ENCODE measurements at regions not wholly inside any gene's neighbourhood (a gene's known extent, or its start where the extent isn't known, plus 50 kb on each side); places are given as distances from the start of the nearest gene placed in this dataset.

- H3K27ac ChIP-seq (ENCODE audit: low read depth, low read length) = no peak overlapping the region
- H3K27me3 ChIP-seq (ENCODE audit: control insufficient read depth in 1 of 2, insufficient read depth in 2 of 2, low read length in 2 of 2) = no peaks in the 10 kb centered on the region
- peaks cover 4 to 12% of the 10 kb centered on the region in 2 donors for H3K4me1 ChIP-seq (ENCODE audit: control insufficient read depth in 1 of 2, insufficient read depth in 2 of 2, low read length in 2 of 2)
- no peak overlapping the region for H3K9ac ChIP-seq (ENCODE audit: low read depth in 1 of 2, low read length in 2 of 2)
- H3K9me3 ChIP-seq (ENCODE audit: control insufficient read depth in 1 of 2, low read length in 2 of 2) = no peaks in the 10 kb centered on the region
- H3K36me3 ChIP-seq (ENCODE audit: control insufficient read depth in 1 of 2, insufficient read depth in 2 of 2, low read length in 2 of 2) = no peaks in the 10 kb centered on the region
- peak overlapping the region; percentile 53 to 61 for H3K4me3 ChIP-seq (ENCODE audit: low read depth in 1 of 2, low read length in 2 of 2)
Measured at GRCh38 chr15:35673093-35673684, 127.2 kb upstream of the DPH6 start.

DNA sequence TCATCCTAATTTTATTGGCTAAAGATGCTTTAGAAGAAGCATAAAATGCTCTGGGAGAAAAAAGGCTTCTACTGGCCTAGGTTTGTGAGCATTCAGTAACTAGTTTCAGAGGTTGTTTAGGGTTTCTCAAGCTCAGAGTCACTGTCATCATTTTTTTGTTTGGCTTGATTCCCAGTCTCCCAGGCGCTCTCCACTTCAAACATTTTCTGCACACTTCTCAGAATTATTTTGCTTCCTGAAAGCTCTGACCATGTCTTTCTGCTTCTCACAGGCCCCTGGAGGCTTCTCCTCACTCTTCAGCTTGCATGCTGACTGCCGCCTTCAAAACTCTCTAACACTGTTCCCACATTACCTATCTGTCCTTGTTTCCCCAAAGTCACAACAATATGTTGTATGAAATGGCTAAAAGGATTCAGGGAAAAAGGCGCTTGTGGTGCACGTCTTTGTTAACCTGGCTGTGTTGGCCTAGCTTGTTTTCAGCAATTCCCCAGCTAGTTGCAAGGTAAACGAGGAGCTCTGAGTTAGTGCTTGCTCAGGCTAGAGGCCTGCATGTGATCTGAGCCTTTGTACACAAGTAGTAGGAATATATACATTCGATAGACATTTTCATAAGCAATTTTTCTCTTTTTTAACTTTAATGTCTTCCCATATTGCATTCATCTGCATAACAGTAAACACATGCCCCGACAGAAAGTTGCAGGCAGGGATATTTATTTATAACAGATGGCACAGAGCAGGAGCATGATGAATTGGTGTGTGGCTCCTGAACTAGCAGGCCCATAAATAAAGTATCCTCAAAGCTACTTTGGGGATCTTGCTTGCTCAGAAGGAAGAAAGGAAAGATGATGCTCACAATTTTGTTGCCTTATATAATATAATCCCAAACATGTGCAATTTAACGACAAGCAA, 129.2 kb upstream of the DPH6 start:
- Histone ChIP-seq H3K27ac (ENCODE audit: low read depth, low read length) (no peak overlapping the region), H3K9me3 (ENCODE audit: control insufficient read depth in 1 of 2, low read length in 2 of 2) (no peaks in the 10 kb centered on the region), H3K9ac (ENCODE audit: low read depth in 1 of 2, low read length in 2 of 2) (no peak overlapping the region), H3K4me3 (ENCODE audit: low read depth in 1 of 2, low read length in 2 of 2) (no peak overlapping the region), H3K27me3 (ENCODE audit: control insufficient read depth in 1 of 2, insufficient read depth in 2 of 2, low read length in 2 of 2) (no peaks in the 10 kb centered on the region), H3K36me3 (ENCODE audit: control insufficient read depth in 1 of 2, insufficient read depth in 2 of 2, low read length in 2 of 2) (no peaks in the 10 kb centered on the region), H3K4me1 (ENCODE audit: control insufficient read depth in 1 of 2, insufficient read depth in 2 of 2, low read length in 2 of 2) (peaks cover 4 to 12% of the 10 kb centered on the region in 2 donors)

DNA sequence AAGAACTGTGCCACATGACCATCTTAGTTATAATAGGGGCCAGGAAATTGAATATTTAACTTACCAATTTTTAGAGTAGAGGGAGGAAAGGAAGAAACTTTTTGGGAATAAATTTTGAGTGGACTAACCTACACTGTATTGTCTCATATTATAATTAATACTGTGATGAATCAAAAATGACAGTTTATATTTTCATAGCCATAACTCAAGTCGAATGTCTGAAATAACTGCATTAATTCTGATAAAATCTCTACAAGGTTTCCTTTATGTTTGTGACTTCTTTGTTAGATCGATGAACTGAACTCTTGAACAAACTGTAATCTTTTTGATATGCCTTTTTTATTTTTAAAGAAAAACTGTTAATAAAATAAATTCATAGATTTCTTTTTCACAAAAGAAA, 132.8 kb upstream of the DPH6 start:
- no peak overlapping the region for H3K9ac ChIP-seq (ENCODE audit: low read depth in 1 of 2, low read length in 2 of 2)
- H3K36me3 ChIP-seq (ENCODE audit: control insufficient read depth in 1 of 2, insufficient read depth in 2 of 2, low read length in 2 of 2) = no peaks in the 10 kb centered on the region
- no peak overlapping the region for H3K4me3 ChIP-seq (ENCODE audit: low read depth in 1 of 2, low read length in 2 of 2)
- no peaks in the 10 kb centered on the region for H3K27me3 ChIP-seq (ENCODE audit: control insufficient read depth in 1 of 2, insufficient read depth in 2 of 2, low read length in 2 of 2)
- no peak overlapping the region for H3K27ac ChIP-seq (ENCODE audit: low read depth, low read length)
- no peaks in the 10 kb centered on the region for H3K4me1 ChIP-seq (ENCODE audit: control insufficient read depth in 1 of 2, insufficient read depth in 2 of 2, low read length in 2 of 2)
- H3K9me3 ChIP-seq (ENCODE audit: control insufficient read depth in 1 of 2, low read length in 2 of 2) = no peaks in the 10 kb centered on the region

GRCh38 chr15:35679186-35679585, 133.2 kb upstream of the DPH6 start:
- Histone ChIP-seq H3K4me3 (ENCODE audit: low read depth in 1 of 2, low read length in 2 of 2) (no peak overlapping the region), H3K9me3 (ENCODE audit: control insufficient read depth in 1 of 2, low read length in 2 of 2) (no peaks in the 10 kb centered on the region)

GRCh38 chr15:35680951-35681350, 135.0 kb upstream of the DPH6 start:
- Histone ChIP-seq H3K36me3 (ENCODE audit: control insufficient read depth in 1 of 2, insufficient read depth in 2 of 2, low read length in 2 of 2) (no peaks in the 10 kb centered on the region), H3K9me3 (ENCODE audit: control insufficient read depth in 1 of 2, low read length in 2 of 2) (no peaks in the 10 kb centered on the region), H3K9ac (ENCODE audit: low read depth in 1 of 2, low read length in 2 of 2) (no peak overlapping the region), H3K27me3 (ENCODE audit: control insufficient read depth in 1 of 2, insufficient read depth in 2 of 2, low read length in 2 of 2) (no peaks in the 10 kb centered on the region), H3K4me1 (ENCODE audit: control insufficient read depth in 1 of 2, insufficient read depth in 2 of 2, low read length in 2 of 2) (no peaks in the 10 kb centered on the region), H3K4me3 (ENCODE audit: low read depth in 1 of 2, low read length in 2 of 2) (no peak overlapping the region), H3K27ac (ENCODE audit: low read depth, low read length) (no peak overlapping the region)

More at GRCh38 chr15:35679186-35679585, 133.2 kb upstream of the DPH6 start:
- H3K27me3 ChIP-seq (ENCODE audit: control insufficient read depth in 1 of 2, insufficient read depth in 2 of 2, low read length in 2 of 2) = no peaks in the 10 kb centered on the region
- H3K9ac ChIP-seq (ENCODE audit: low read depth in 1 of 2, low read length in 2 of 2) = no peak overlapping the region
- no peaks in the 10 kb centered on the region for H3K36me3 ChIP-seq (ENCODE audit: control insufficient read depth in 1 of 2, insufficient read depth in 2 of 2, low read length in 2 of 2)
- H3K27ac ChIP-seq (ENCODE audit: low read depth, low read length) = no peak overlapping the region
- H3K4me1 ChIP-seq (ENCODE audit: control insufficient read depth in 1 of 2, insufficient read depth in 2 of 2, low read length in 2 of 2) = no peaks in the 10 kb centered on the region

- Histone ChIP-seq H3K4me3 (ENCODE audit: low read depth in 1 of 2, low read length in 2 of 2) (no peak overlapping the region), H3K27me3 (ENCODE audit: control insufficient read depth in 1 of 2, insufficient read depth in 2 of 2, low read length in 2 of 2) (no peaks in the 10 kb centered on the region), H3K4me1 (ENCODE audit: control insufficient read depth in 1 of 2, insufficient read depth in 2 of 2, low read length in 2 of 2) (no peaks in the 10 kb centered on the region), H3K27ac (ENCODE audit: low read depth, low read length) (no peak overlapping the region), H3K36me3 (ENCODE audit: control insufficient read depth in 1 of 2, insufficient read depth in 2 of 2, low read length in 2 of 2) (no peaks in the 10 kb centered on the region), H3K9me3 (ENCODE audit: control insufficient read depth in 1 of 2, low read length in 2 of 2) (no peaks in the 10 kb centered on the region), H3K9ac (ENCODE audit: low read depth in 1 of 2, low read length in 2 of 2) (no peak overlapping the region)
Measured at GRCh38 chr15:35686347-35686746, 140.4 kb upstream of the DPH6 start.

- Histone ChIP-seq H3K4me3 (ENCODE audit: low read depth in 1 of 2, low read length in 2 of 2) (no peak overlapping the region), H3K27ac (ENCODE audit: low read depth, low read length) (no peak overlapping the region), H3K9ac (ENCODE audit: low read depth in 1 of 2, low read length in 2 of 2) (no peak overlapping the region), H3K27me3 (ENCODE audit: control insufficient read depth in 1 of 2, insufficient read depth in 2 of 2, low read length in 2 of 2) (no peaks in the 10 kb centered on the region), H3K36me3 (ENCODE audit: control insufficient read depth in 1 of 2, insufficient read depth in 2 of 2, low read length in 2 of 2) (no peaks in the 10 kb centered on the region), H3K9me3 (ENCODE audit: control insufficient read depth in 1 of 2, low read length in 2 of 2) (no peaks in the 10 kb centered on the region), H3K4me1 (ENCODE audit: control insufficient read depth in 1 of 2, insufficient read depth in 2 of 2, low read length in 2 of 2) (no peaks in the 10 kb centered on the region)
Measured at GRCh38 chr15:35689266-35689665, 143.3 kb upstream of the DPH6 start.

DNA sequence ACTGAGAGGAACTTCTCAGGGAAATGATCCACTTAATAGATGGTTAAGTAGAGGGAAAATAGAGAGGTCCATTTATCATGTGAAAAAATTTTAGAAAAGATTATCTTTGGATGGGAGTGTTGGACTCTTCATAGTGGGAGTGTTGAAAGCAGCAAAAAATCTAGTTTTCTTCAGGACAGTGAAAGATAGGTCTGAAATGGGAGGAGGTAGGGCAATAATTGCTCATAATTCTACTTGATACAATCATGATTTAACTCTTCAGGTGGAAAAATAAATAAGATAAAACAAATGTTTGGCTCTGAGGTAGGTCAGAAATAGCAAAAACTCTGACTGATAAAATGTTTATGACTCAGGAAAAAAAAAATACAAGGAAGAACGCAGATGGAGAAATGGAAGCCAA, 144.1 kb upstream of the DPH6 start:
- no peaks in the 10 kb centered on the region for H3K9me3 ChIP-seq (ENCODE audit: control insufficient read depth in 1 of 2, low read length in 2 of 2)
- no peaks in the 10 kb centered on the region for H3K4me1 ChIP-seq (ENCODE audit: control insufficient read depth in 1 of 2, insufficient read depth in 2 of 2, low read length in 2 of 2)
- no peaks in the 10 kb centered on the region for H3K27me3 ChIP-seq (ENCODE audit: control insufficient read depth in 1 of 2, insufficient read depth in 2 of 2, low read length in 2 of 2)
- H3K9ac ChIP-seq (ENCODE audit: low read depth in 1 of 2, low read length in 2 of 2) = no peak overlapping the region
- no peak overlapping the region for H3K27ac ChIP-seq (ENCODE audit: low read depth, low read length)
- H3K4me3 ChIP-seq (ENCODE audit: low read depth in 1 of 2, low read length in 2 of 2) = no peak overlapping the region
- H3K36me3 ChIP-seq (ENCODE audit: control insufficient read depth in 1 of 2, insufficient read depth in 2 of 2, low read length in 2 of 2) = no peaks in the 10 kb centered on the region

GRCh38 chr15:35690698-35691116, 144.7 kb upstream of the DPH6 start:
- Histone ChIP-seq H3K9me3 (ENCODE audit: control insufficient read depth in 1 of 2, low read length in 2 of 2) (no peaks in the 10 kb centered on the region), H3K9ac (ENCODE audit: low read depth in 1 of 2, low read length in 2 of 2) (no peak overlapping the region), H3K4me3 (ENCODE audit: low read depth in 1 of 2, low read length in 2 of 2) (no peak overlapping the region), H3K4me1 (ENCODE audit: control insufficient read depth in 1 of 2, insufficient read depth in 2 of 2, low read length in 2 of 2) (no peaks in the 10 kb centered on the region), H3K36me3 (ENCODE audit: control insufficient read depth in 1 of 2, insufficient read depth in 2 of 2, low read length in 2 of 2) (no peaks in the 10 kb centered on the region), H3K27me3 (ENCODE audit: control insufficient read depth in 1 of 2, insufficient read depth in 2 of 2, low read length in 2 of 2) (no peaks in the 10 kb centered on the region), H3K27ac (ENCODE audit: low read depth, low read length) (no peak overlapping the region)

- Histone ChIP-seq H3K27ac (ENCODE audit: low read depth, low read length) (no peak overlapping the region), H3K4me1 (ENCODE audit: control insufficient read depth in 1 of 2, insufficient read depth in 2 of 2, low read length in 2 of 2) (no peaks in the 10 kb centered on the region), H3K4me3 (ENCODE audit: low read depth in 1 of 2, low read length in 2 of 2) (no peak overlapping the region), H3K36me3 (ENCODE audit: control insufficient read depth in 1 of 2, insufficient read depth in 2 of 2, low read length in 2 of 2) (no peaks in the 10 kb centered on the region), H3K9ac (ENCODE audit: low read depth in 1 of 2, low read length in 2 of 2) (no peak overlapping the region), H3K27me3 (ENCODE audit: control insufficient read depth in 1 of 2, insufficient read depth in 2 of 2, low read length in 2 of 2) (no peaks in the 10 kb centered on the region), H3K9me3 (ENCODE audit: control insufficient read depth in 1 of 2, low read length in 2 of 2) (no peaks in the 10 kb centered on the region)
Measured at GRCh38 chr15:35691173-35691761, 145.3 kb upstream of the DPH6 start.

Measured in duodenal mucosa (tissue), 2 donors.